ENCODE measurements at regions not wholly inside any gene's neighbourhood (a gene's known extent, or its start where the extent isn't known, plus 50 kb on each side); places are given as distances from the start of the nearest gene placed in this dataset.

DNA sequence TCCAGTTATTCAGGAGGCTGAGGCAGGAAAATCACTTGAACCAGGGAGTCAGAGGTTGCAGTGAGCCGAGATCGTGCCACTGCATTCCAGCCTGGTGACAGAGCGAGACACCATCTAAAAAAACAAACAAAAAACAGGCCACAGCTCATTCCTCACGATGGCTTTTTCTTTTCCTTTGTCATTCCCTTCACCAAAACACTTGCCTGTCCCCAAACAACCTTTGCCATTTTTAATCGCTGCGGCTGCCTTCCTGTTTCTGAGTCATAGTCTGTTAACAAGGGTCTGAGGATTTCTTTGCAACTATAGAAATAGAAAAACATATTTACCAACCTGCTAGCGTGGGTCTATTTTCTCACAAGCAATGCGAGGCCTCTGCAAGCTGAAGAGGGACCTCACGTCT is 123.0 kb upstream of the FSTL4 start:
- no peak for TF ChIP-seq FOXM1 (IDR thresholded peaks at IDR 0.05; ENCODE audit: borderline replicate concordance)
- TF ChIP-seq ARNT (IDR thresholded peaks at IDR 0.05), result no peak
- TF ChIP-seq ELF4 (IDR thresholded peaks at IDR 0.05), result no peak
- no peak for TF ChIP-seq SUZ12 (IDR thresholded peaks at IDR 0.05)
- TF ChIP-seq, protein P1, sequence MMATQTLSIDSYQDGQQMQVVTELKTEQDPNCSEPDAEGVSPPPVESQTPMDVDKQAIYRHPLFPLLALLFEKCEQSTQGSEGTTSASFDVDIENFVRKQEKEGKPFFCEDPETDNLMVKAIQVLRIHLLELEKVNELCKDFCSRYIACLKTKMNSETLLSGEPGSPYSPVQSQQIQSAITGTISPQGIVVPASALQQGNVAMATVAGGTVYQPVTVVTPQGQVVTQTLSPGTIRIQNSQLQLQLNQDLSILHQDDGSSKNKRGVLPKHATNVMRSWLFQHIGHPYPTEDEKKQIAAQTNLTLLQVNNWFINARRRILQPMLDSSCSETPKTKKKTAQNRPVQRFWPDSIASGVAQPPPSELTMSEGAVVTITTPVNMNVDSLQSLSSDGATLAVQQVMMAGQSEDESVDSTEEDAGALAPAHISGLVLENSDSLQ (IDR thresholded peaks at IDR 0.05), result no peak
- TF ChIP-seq SP1 (IDR thresholded peaks at IDR 0.05), result no peak
- TF ChIP-seq HDGF (IDR thresholded peaks at IDR 0.05; ENCODE audit: borderline replicate concordance), result no peak
- TF ChIP-seq TARDBP (IDR thresholded peaks at IDR 0.05), result no peak
- no peak for TF ChIP-seq FOXA1 (IDR thresholded peaks at IDR 0.05)
- no peak for TF ChIP-seq BHLHE40 (IDR thresholded peaks at IDR 0.05; ENCODE audit: borderline replicate concordance)
- TF ChIP-seq CTBP1 (IDR thresholded peaks at IDR 0.05; ENCODE audit: borderline replicate concordance), result no peak
- TF ChIP-seq NFRKB (IDR thresholded peaks at IDR 0.05), result no peak

All from HEK293T (cell line).